HUES6 (cell line): ENCODE measurements at regions not wholly inside any gene's neighbourhood (a gene's known extent, or its start where the extent isn't known, plus 50 kb on each side); places are given as distances from the start of the nearest gene placed in this dataset.

ENCODE experiments used
- H3K27ac ChIP-seq: 2 replicates; pipeline ENCODE4 v1.7.0; 2013; ENCODE audit warnings: low read depth, mild to moderate bottlenecking, low read length, inconsistent platforms
- H3K27me3 ChIP-seq: 2 replicates; pipeline ENCODE4 v1.6.1; 2013; ENCODE audit warnings: low read length; ENCODE audit not compliant: control insufficient read depth, insufficient read depth
- H3K36me3 ChIP-seq: 2 replicates; pipeline ENCODE4 v1.6.1; 2013; ENCODE audit warnings: low read length; ENCODE audit not compliant: control insufficient read depth, insufficient read depth
- H3K4me1 ChIP-seq: 2 replicates; pipeline ENCODE4 v1.6.1; 2013; ENCODE audit warnings: low read length; ENCODE audit not compliant: control insufficient read depth, insufficient read depth
- H3K4me3 ChIP-seq: 2 replicates; pipeline ENCODE4 v1.5.1; 2013; ENCODE audit warnings: low read depth, low read length
- H3K9ac ChIP-seq: one replicate; pipeline ENCODE4 v1.6.1; 2013; ENCODE audit warnings: mild to moderate bottlenecking, low read length
- H3K9me3 ChIP-seq: 2 replicates; pipeline ENCODE4 v1.6.1; 2013; ENCODE audit warnings: low read depth, low read length; ENCODE audit not compliant: control insufficient read depth, insufficient read depth

DNA sequence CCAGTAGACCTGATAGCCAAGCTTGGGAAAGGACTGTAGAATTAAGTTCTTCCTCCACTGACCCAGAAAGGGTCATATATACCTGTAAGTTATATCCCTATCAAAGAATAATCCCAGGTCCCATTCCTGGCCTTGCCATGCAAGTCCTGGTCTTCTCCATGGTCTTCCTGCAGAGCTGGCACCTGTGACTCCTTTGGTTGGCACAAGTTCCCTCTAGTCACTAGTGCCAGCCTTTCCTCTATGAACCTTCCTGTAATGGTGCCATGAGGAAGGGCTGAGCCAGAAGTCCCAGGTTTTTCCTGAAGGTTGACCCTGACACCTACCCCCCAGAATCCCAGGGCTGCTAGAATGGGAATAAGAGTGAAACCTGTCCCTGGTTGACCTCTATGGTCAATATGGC lies 54.1 kb upstream of the UNC5B start:
- H3K9ac ChIP-seq = no peak overlapping the region
- H3K9me3 ChIP-seq = no peaks in the 10 kb centered on the region
- H3K27me3 ChIP-seq = no peaks in the 10 kb centered on the region
- H3K36me3 ChIP-seq = no peaks in the 10 kb centered on the region
- no peak overlapping the region for H3K4me3 ChIP-seq
- no peaks in the 10 kb centered on the region; the same call in 1 of the 2 replicates for H3K4me1 ChIP-seq
- no peak overlapping the region for H3K27ac ChIP-seq

- Histone ChIP-seq H3K4me3 (no peak overlapping the region), H3K9ac (no peak overlapping the region), H3K9me3 (no peaks in the 10 kb centered on the region), H3K27ac (no peak overlapping the region), H3K4me1 (no peaks in the 10 kb centered on the region; the same call in 1 of the 2 replicates), H3K27me3 (no peaks in the 10 kb centered on the region), H3K36me3 (no peaks in the 10 kb centered on the region)
Measured at GRCh38 chr10:71158902-71159301, 53.5 kb upstream of the UNC5B start.

GRCh38 chr10:71159892-71160291 lies 52.5 kb upstream of the UNC5B start:
- H3K9ac ChIP-seq = no peak overlapping the region
- H3K9me3 ChIP-seq = no peaks in the 10 kb centered on the region
- H3K4me1 ChIP-seq = no peaks in the 10 kb centered on the region; the same call in 1 of the 2 replicates
- H3K27me3 ChIP-seq = no peaks in the 10 kb centered on the region
- no peak overlapping the region for H3K27ac ChIP-seq
- H3K4me3 ChIP-seq = no peak overlapping the region
- no peaks in the 10 kb centered on the region for H3K36me3 ChIP-seq

- Histone ChIP-seq H3K27ac (no peak overlapping the region), H3K27me3 (no peaks in the 10 kb centered on the region), H3K9me3 (no peaks in the 10 kb centered on the region), H3K4me3 (no peak overlapping the region), H3K9ac (no peak overlapping the region), H3K36me3 (no peaks in the 10 kb centered on the region), H3K4me1 (no peaks in the 10 kb centered on the region; the same call in 1 of the 2 replicates)
Measured at GRCh38 chr10:71161425-71161824, 50.9 kb upstream of the UNC5B start.
